H1 (cell line): ENCODE measurements at regions not wholly inside any gene's neighbourhood (a gene's known extent, or its start where the extent isn't known, plus 50 kb on each side); places are given as distances from the start of the nearest gene placed in this dataset.

Source experiments
- CTCF ChIA-PET: fragments of 300-600 bp; sonication (Branson Sonifier 250); formaldehyde crosslinking; loops from one replicate; lab custom pipeline; 2021; ENCODE audit not compliant: partially characterized antibody; lab: Charles Lee
- POLR2A ChIA-PET: fragments of 300-600 bp; sonication (Branson Sonifier 250); formaldehyde crosslinking; loops from one replicate; lab custom pipeline; 2021; ENCODE audit warnings: inconsistent platforms; ENCODE audit not compliant: partially characterized antibody; lab: Charles Lee
- DNase-seq, 2 experiments: peaks; one replicate each; pipeline versions ENCODE4 v3.0.0 to v3.0.0-alpha.2; 2010 to 2022; ENCODE audit warnings: low spot score in 2 of 2, low read depth in 1 of 2, mixed read lengths in 1 of 2
- FAIRE-seq: peaks from 2 replicates; lab custom pipeline; 2011; peaks lifted over from hg19 to GRCh38; lab: Jason Lieb, UNC
- H2AFZ ChIP-seq: 2 replicates; pipeline ENCODE4 v1.8.1; 2012; ENCODE audit warnings: low read length, inconsistent platforms
- H2AK5ac ChIP-seq: 2 replicates; pipeline ENCODE4 v1.6.1; 2013; ENCODE audit warnings: low read depth, low read length
- H2BK120ac ChIP-seq: replicated peaks from 2 replicates; pipeline ENCODE3; 2013; ENCODE audit warnings: low read depth, low read length, inconsistent platforms
- H2BK12ac ChIP-seq: 2 replicates; pipeline ENCODE4 v1.6.1; 2013; ENCODE audit warnings: low read depth, low read length
- H2BK15ac ChIP-seq: 2 replicates; pipeline ENCODE4 v1.6.1; 2013; ENCODE audit warnings: low read length
- H2BK20ac ChIP-seq: 2 replicates; pipeline ENCODE4 v1.6.1; 2013; ENCODE audit warnings: low read length
- H2BK5ac ChIP-seq: 2 replicates; pipeline ENCODE4 v1.6.1; 2013; ENCODE audit warnings: low read depth, low read length
- H3K14ac ChIP-seq: 2 replicates; pipeline ENCODE4 v1.6.1; 2013; ENCODE audit warnings: inconsistent platforms; ENCODE audit not compliant: insufficient read length
- H3K18ac ChIP-seq: 2 replicates; pipeline ENCODE4 v1.6.1; 2013; ENCODE audit warnings: low read length; ENCODE audit errors: extremely low read depth
- H3K23ac ChIP-seq: 2 replicates; pipeline ENCODE4 v1.6.1; 2013; ENCODE audit warnings: inconsistent platforms; ENCODE audit not compliant: insufficient read length
- H3K23me2 ChIP-seq: 2 replicates; pipeline ENCODE4 v1.6.1; 2013; ENCODE audit warnings: low read depth, low read length
- H3K27ac ChIP-seq: 2 replicates; pipeline ENCODE4 v1.6.1; 2011; ENCODE audit warnings: low read depth, low read length, inconsistent platforms
- H3K27me3 ChIP-seq, 4 experiments: replicated peaks in 1 of 4; 1 replicate in 1 of 4; 2 replicates in 3 of 4; pipeline versions ENCODE4 v1.6.1 to v1.8.1; 2011 to 2013; ENCODE audit warnings: low read length in 3 of 4, mild to moderate bottlenecking in 3 of 4, inconsistent platforms in 2 of 4, mixed read lengths in 2 of 4, moderate library complexity in 1 of 4; ENCODE audit not compliant: control insufficient read depth in 3 of 4, insufficient read depth in 3 of 4; ENCODE audit errors: extremely low read depth in 1 of 4
- H3K36me3 ChIP-seq, 4 experiments: 2 replicates each; pipeline versions ENCODE4 v1.6.1 to v1.8.1; 2011 to 2013; ENCODE audit warnings: mild to moderate bottlenecking in 4 of 4, low read length in 3 of 4, moderate library complexity in 2 of 4, control low read depth in 1 of 4, inconsistent platforms in 1 of 4; ENCODE audit not compliant: insufficient read depth in 4 of 4, control insufficient read depth in 2 of 4
- H3K4ac ChIP-seq: replicated peaks from 2 replicates; pipeline ENCODE3; 2013; ENCODE audit warnings: low read length, low read depth, mixed read lengths, inconsistent platforms; ENCODE audit not compliant: insufficient read length
- H3K4me1 ChIP-seq, 4 experiments: replicated peaks in 1 of 4; 1 replicate in 1 of 4; 2 replicates in 3 of 4; pipeline versions ENCODE4 v1.6.1 to v1.8.1; 2011 to 2013; ENCODE audit warnings: low read length in 3 of 4, inconsistent platforms in 2 of 4, mixed read lengths in 1 of 4; ENCODE audit not compliant: insufficient read depth in 4 of 4, control insufficient read depth in 3 of 4
- H3K4me2 ChIP-seq, 2 experiments: 2 replicates each; pipeline versions ENCODE4 v1.6.1 to v1.8.1; 2011 to 2013; ENCODE audit warnings: low read depth in 2 of 2, low read length in 2 of 2, control low read depth in 1 of 2, inconsistent platforms in 1 of 2, mild to moderate bottlenecking in 1 of 2; ENCODE audit not compliant: insufficient read depth in 1 of 2
- H3K4me3 ChIP-seq, 4 experiments: fragments of 200-600, 300-600 bp in 1 of 4; sonication (generic), shearing (Covaris generic), sonication (Bioruptor Twin) in 1 of 4; 2 replicates each; pipeline versions ENCODE4 v1.5.1 to v1.8.1; 2011 to 2016; ENCODE audit warnings: low read length in 4 of 4, low read depth in 3 of 4, control low read depth in 2 of 4, inconsistent platforms in 2 of 4, mild to moderate bottlenecking in 2 of 4, mixed read lengths in 1 of 4, moderate library complexity in 1 of 4; ENCODE audit not compliant: insufficient read depth in 2 of 4; ENCODE audit errors: extremely low read depth in 1 of 4
- H3K56ac ChIP-seq: replicated peaks from 2 replicates; pipeline ENCODE3; 2013; ENCODE audit warnings: low read depth, mild to moderate bottlenecking, mixed read lengths, low read length, inconsistent platforms; ENCODE audit not compliant: insufficient read length
- H3K79me1 ChIP-seq: 2 replicates; pipeline ENCODE4 v1.6.1; 2013; ENCODE audit warnings: low read depth, low read length, control low read depth
- H3K79me2 ChIP-seq, 2 experiments: 2 replicates each; pipeline versions ENCODE4 v1.6.1 to v1.8.1; 2012 to 2013; ENCODE audit warnings: low read length in 2 of 2, mild to moderate bottlenecking in 2 of 2, inconsistent platforms in 1 of 2; ENCODE audit not compliant: insufficient read depth in 2 of 2, control insufficient read depth in 1 of 2
- H3K9ac ChIP-seq, 4 experiments: replicated peaks in 1 of 4; 1 replicate in 1 of 4; 2 replicates in 3 of 4; pipeline versions ENCODE4 v1.6.1 to v1.8.1; 2011 to 2013; ENCODE audit warnings: low read depth in 3 of 4, low read length in 3 of 4, control low read depth in 2 of 4, mild to moderate bottlenecking in 2 of 4, moderate library complexity in 2 of 4, inconsistent platforms in 1 of 4; ENCODE audit errors: extremely low read depth in 1 of 4
- H3K9me3 ChIP-seq, 2 experiments: 2 replicates each; pipeline versions ENCODE4 v1.6.1 to v1.8.1; 2012 to 2013; ENCODE audit warnings: mild to moderate bottlenecking in 2 of 2, moderate library complexity in 2 of 2, control low read depth in 1 of 2, inconsistent platforms in 1 of 2, low read depth in 1 of 2, low read length in 1 of 2, mixed read lengths in 1 of 2; ENCODE audit not compliant: insufficient read depth in 2 of 2
- H4K20me1 ChIP-seq, 2 experiments: replicated peaks in 1 of 2; 2 replicates each; pipeline versions ENCODE3 to v1.8.1; 2011 to 2013; ENCODE audit warnings: inconsistent platforms in 2 of 2, low read length in 2 of 2, mild to moderate bottlenecking in 1 of 2; ENCODE audit not compliant: insufficient read depth in 2 of 2, control insufficient read depth in 1 of 2
- H4K5ac ChIP-seq: 2 replicates; pipeline ENCODE4 v1.6.1; 2013; ENCODE audit warnings: low read length, low read depth, mixed read lengths, inconsistent platforms; ENCODE audit not compliant: insufficient read length
- H4K8ac ChIP-seq: 2 replicates; pipeline ENCODE4 v1.8.0; 2013; ENCODE audit warnings: mild to moderate bottlenecking, moderate library complexity, low read length, inconsistent platforms; ENCODE audit not compliant: insufficient read depth; ENCODE audit errors: extremely low read depth
- H4K91ac ChIP-seq: replicated peaks from 2 replicates; pipeline ENCODE3; 2013; ENCODE audit warnings: low read length, mixed read lengths, inconsistent platforms; ENCODE audit not compliant: insufficient read length
- CEBPB ChIP-seq: IDR thresholded peaks from 2 replicates; pipeline ENCODE4 v1.6.1; 2012; ENCODE audit warnings: low read depth, low read length
- EP300 ChIP-seq, 2 experiments: IDR thresholded peaks; 1 replicate in 1 of 2; 2 replicates in 1 of 2; pipeline ENCODE4 v1.6.1; 2011 to 2012; ENCODE audit warnings: low read depth in 2 of 2, low read length in 2 of 2, mild to moderate bottlenecking in 2 of 2, borderline replicate concordance in 1 of 2, inconsistent platforms in 1 of 2, moderate library complexity in 1 of 2
- FOSL1 ChIP-seq: IDR thresholded peaks from 2 replicates; pipeline ENCODE4 v1.6.1; 2011; ENCODE audit warnings: mild to moderate bottlenecking, low read depth, low read length, moderate library complexity; ENCODE audit not compliant: insufficient read depth
- GTF2F1 ChIP-seq: IDR thresholded peaks from 2 replicates; pipeline ENCODE4 v1.6.1; 2012; ENCODE audit warnings: low read depth, low read length, improper control_type of control experiment, borderline replicate concordance
- POU5F1 ChIP-seq: IDR thresholded peaks from 2 replicates; pipeline ENCODE4 v1.6.1; 2011; ENCODE audit warnings: low read depth, mild to moderate bottlenecking, low read length, moderate library complexity
- RXRA ChIP-seq: IDR thresholded peaks from 2 replicates; pipeline ENCODE4 v1.6.1; 2011; ENCODE audit warnings: low read depth, mild to moderate bottlenecking, low read length, moderate library complexity; ENCODE audit not compliant: insufficient read depth
- SIN3A ChIP-seq, 2 experiments: IDR thresholded peaks in 1 of 2; conservative IDR thresholded peaks in 1 of 2; 2 replicates each; pipeline ENCODE4 v1.6.1; 2011 to 2012; ENCODE audit warnings: low read length in 2 of 2, improper control_type of control experiment in 1 of 2, low read depth in 1 of 2, mild to moderate bottlenecking in 1 of 2
- SIX5 ChIP-seq: IDR thresholded peaks from 2 replicates; pipeline ENCODE4 v1.6.1; 2011; ENCODE audit warnings: mild to moderate bottlenecking, low read depth, low read length
- SP2 ChIP-seq: IDR thresholded peaks from 2 replicates; pipeline ENCODE4 v1.6.1; 2012; ENCODE audit warnings: mild to moderate bottlenecking, low read length, inconsistent platforms
- TEAD4 ChIP-seq: IDR thresholded peaks from 2 replicates; pipeline ENCODE4 v1.6.1; 2012; ENCODE audit warnings: low read depth, low read length, inconsistent platforms, mixed read lengths
- ZNF274 ChIP-seq: IDR thresholded peaks from 2 replicates; pipeline ENCODE4 v1.7.0; 2012; ENCODE audit warnings: low read length, borderline replicate concordance; ENCODE audit errors: extremely low read depth
- WGBS, 2 experiments: shearing (Covaris generic) in 1 of 2; methylation state at CpG; one replicate each; pipeline versions ENCODE4 v1.1.6 to v1.1.7; 2013 to 2015; ENCODE audit warnings: low lambda C conversion rate in 2 of 2, mixed read lengths in 2 of 2, inconsistent platforms in 1 of 2, low coverage in 1 of 2, missing lambda C conversion rate in 1 of 2; ENCODE audit not compliant: insufficient replicate concordance in 2 of 2, insufficient coverage in 1 of 2, insufficient read length in 1 of 2; ENCODE audit errors: extremely low coverage in 1 of 2, missing lambda C conversion rate in 1 of 2; 5-methylcytosine and 5-hydroxymethylcytosine counted together

DNA sequence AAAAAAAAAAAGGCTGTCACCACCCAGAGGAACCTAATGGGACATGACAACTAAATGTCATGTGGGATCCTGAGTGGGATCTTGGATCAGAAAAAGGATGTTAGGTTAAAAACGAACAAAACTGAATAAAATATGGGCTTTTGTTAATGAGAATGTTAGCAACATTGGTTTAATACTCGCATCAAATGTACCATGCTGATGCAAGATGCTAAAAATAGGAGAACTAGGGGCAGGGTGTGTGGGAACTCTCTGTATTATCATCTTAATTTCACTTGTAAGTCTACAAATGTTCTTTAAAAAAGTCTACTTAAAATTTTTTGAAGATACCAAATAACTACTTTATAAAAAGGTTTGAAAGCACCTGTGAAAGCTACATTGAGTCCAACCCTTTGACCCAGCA is 88.8 kb upstream of the PRR5 start:
- ChIA-PET CTCF (interaction anchor here (2.5 kb wide), 1 partner anchor 11 kb away, joined by 12 read pairs; no protein-coding TSS in a partner anchor), POLR2A (no interaction called here)
- Histone ChIP-seq H3K23me2 (peaks cover 11% of the 10 kb centered on the region), H4K91ac (no peak overlapping the region), H3K4ac (no peak overlapping the region), H2BK12ac (no peak overlapping the region), H2BK5ac (no peak overlapping the region), H3K23ac (no peak overlapping the region), H2AFZ (no peak overlapping the region), H2BK20ac (no peak overlapping the region), H3K14ac (no peak overlapping the region), H3K4me2 (no peak overlapping the region), H3K56ac (no peak overlapping the region), H3K9ac (no peak overlapping the region), H3K4me1 (peaks cover 0 to 9% (median 5%) of the 10 kb centered on the region in 4 experiments; a peak in 4 of 7 replicates), H3K79me2 (no peaks in the 10 kb centered on the region), H2AK5ac (no peak overlapping the region), H4K5ac (no peak overlapping the region), H2BK15ac (no peak overlapping the region), H3K9me3 (peaks cover 0 to 3% of the 10 kb centered on the region in 2 experiments; a peak in 3 of 4 replicates), H4K8ac (no peak overlapping the region), H4K20me1 (peaks cover 0 to 12% of the 10 kb centered on the region in 2 experiments), H3K36me3 (no peaks in the 10 kb centered on the region), H3K18ac (no peak overlapping the region), H3K4me3 (no peak overlapping the region), H3K79me1 (peaks cover 5% of the 10 kb centered on the region; the same call in 1 of the 2 replicates), H3K27me3 (peaks cover 0 to 2% (median 0%) of the 10 kb centered on the region in 4 experiments; a peak in 1 of 7 replicates), H3K27ac (no peak overlapping the region), H2BK120ac (no peak overlapping the region)
- 82% methylated on average over 2 of the region's 2 CpGs; no CpG with 5 or more reads in 1 of the 2 experiments for WGBS, 2 experiments
- no peak for TF ChIP-seq EP300 (IDR thresholded peaks at IDR 0.05; ENCODE audit: borderline replicate concordance in 1 of 2, low read depth in 2 of 2, low read length in 2 of 2)
- no peak for TF ChIP-seq FOSL1
- no peak for TF ChIP-seq POU5F1
- no peak for TF ChIP-seq TEAD4
- no peak for TF ChIP-seq CEBPB
- no peak for TF ChIP-seq SIN3A (conservative IDR thresholded peaks at IDR 0.05 in 1 of 2, IDR thresholded peaks at IDR 0.05 in 1 of 2; ENCODE audit: low read depth in 1 of 2, low read length in 2 of 2)
- TF ChIP-seq SIX5: no peak
- no peak for TF ChIP-seq RXRA
- TF ChIP-seq GTF2F1: no peak
- TF ChIP-seq ZNF274: no peak
- no peak for TF ChIP-seq SP2
- DNase-seq (no peak), FAIRE-seq (no peak)
